ENCODE measurements at regions not wholly inside any gene's neighbourhood (a gene's known extent, or its start where the extent isn't known, plus 50 kb on each side); places are given as distances from the start of the nearest gene placed in this dataset.

GRCh38 chr11:115081972-115082371, 403.6 kb downstream of the NXPE2 start:
- DNase-seq (ENCODE audit: low spot score): no peak

GRCh38 chr11:115083144-115083806, 404.9 kb downstream of the NXPE2 start:
- DNase-seq (ENCODE audit: low spot score): no peak

- no peak for DNase-seq (ENCODE audit: low spot score)
Measured at GRCh38 chr11:115084231-115084630, 405.9 kb downstream of the NXPE2 start.

GRCh38 chr11:115085461-115086210, 407.3 kb downstream of the NXPE2 start:
- DNase-seq (ENCODE audit: low spot score): no peak

GRCh38 chr11:115087791-115088190, 409.5 kb downstream of the NXPE2 start:
- no peak for DNase-seq (ENCODE audit: low spot score)

GRCh38 chr11:115092516-115092915, 411.7 kb downstream of the CADM1 start:
- DNase-seq (ENCODE audit: low spot score): no peak

GRCh38 chr11:115097796-115098408, 406.3 kb downstream of the CADM1 start:
- DNase-seq (ENCODE audit: low spot score): no peak

- no peak for DNase-seq (ENCODE audit: low spot score)
Measured at GRCh38 chr11:115100706-115101105, 403.5 kb downstream of the CADM1 start.

GRCh38 chr11:115103921-115104320, 400.3 kb downstream of the CADM1 start:
- no peak for DNase-seq (ENCODE audit: low spot score)

- DNase-seq (ENCODE audit: low spot score): no peak
Measured at GRCh38 chr11:115104851-115105453, 399.3 kb downstream of the CADM1 start.

GRCh38 chr11:115111066-115111465, 393.1 kb downstream of the CADM1 start:
- no peak for DNase-seq (ENCODE audit: low spot score)

- no peak for DNase-seq (ENCODE audit: low spot score)
Measured at GRCh38 chr11:115112754-115113153, 391.5 kb downstream of the CADM1 start.

GRCh38 chr11:115117956-115118493, 386.2 kb downstream of the CADM1 start:
- no peak for DNase-seq (ENCODE audit: low spot score)

GRCh38 chr11:115119146-115119545, 385.1 kb downstream of the CADM1 start:
- no peak for DNase-seq (ENCODE audit: low spot score)
